AG04449 (cell line): ENCODE measurements at regions not wholly inside any gene's neighbourhood (a gene's known extent, or its start where the extent isn't known, plus 50 kb on each side); places are given as distances from the start of the nearest gene placed in this dataset.

Source experiments
- CTCF ChIA-PET: fragments of 350-600 bp; formaldehyde crosslinking; extraction: SDS; loops from one replicate; lab custom pipeline; 2021; ENCODE audit warnings: antibody characterized with exemption; lab: Yijun Ruan, JAX
- POLR2A ChIA-PET: fragments of 400-600, 350-600 bp; formaldehyde crosslinking; extraction: SDS; loops from one replicate; lab custom pipeline; 2020; ENCODE audit warnings: antibody characterized with exemption, inconsistent platforms; lab: Yijun Ruan, JAX
- DNase-seq: peaks from one replicate; pipeline ENCODE4 v3.0.0-alpha.2; 2010; ENCODE audit warnings: low read depth, low spot score
- H3K4me3 ChIP-seq: 2 replicates; pipeline ENCODE4 v1.5.1; 2011; ENCODE audit warnings: low read depth, mild to moderate bottlenecking, control low read depth, low read length
- TF ChIP-seq, protein P1 (sequence below): IDR thresholded peaks from one replicate; pipeline ENCODE4 v1.5.1; 2011; ENCODE audit warnings: mild to moderate bottlenecking, moderate library complexity, low read length, control low read depth, inconsistent platforms; ENCODE audit not compliant: insufficient read depth; ENCODE audit errors: missing control alignments

DNA sequence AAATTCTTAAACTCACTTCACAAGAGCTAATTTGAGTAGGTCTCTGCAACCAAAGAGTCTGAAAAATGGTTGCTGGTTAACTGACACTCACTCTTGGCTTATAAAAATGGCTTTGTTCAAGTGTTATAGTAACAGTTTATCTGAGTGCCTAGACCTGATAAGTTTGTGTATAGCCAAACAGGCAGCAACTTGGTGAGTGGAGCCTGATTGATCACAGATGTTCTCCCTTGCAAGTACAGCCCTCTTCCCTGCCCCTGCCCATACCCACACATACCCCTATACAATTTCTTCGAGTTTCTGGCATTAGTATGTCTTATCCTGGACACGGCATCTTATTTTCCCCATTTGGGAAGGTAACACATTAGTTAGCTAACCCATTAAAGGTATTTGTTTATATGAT, 149.5 kb downstream of the SLC16A9 start:
- TF ChIP-seq, protein P1, sequence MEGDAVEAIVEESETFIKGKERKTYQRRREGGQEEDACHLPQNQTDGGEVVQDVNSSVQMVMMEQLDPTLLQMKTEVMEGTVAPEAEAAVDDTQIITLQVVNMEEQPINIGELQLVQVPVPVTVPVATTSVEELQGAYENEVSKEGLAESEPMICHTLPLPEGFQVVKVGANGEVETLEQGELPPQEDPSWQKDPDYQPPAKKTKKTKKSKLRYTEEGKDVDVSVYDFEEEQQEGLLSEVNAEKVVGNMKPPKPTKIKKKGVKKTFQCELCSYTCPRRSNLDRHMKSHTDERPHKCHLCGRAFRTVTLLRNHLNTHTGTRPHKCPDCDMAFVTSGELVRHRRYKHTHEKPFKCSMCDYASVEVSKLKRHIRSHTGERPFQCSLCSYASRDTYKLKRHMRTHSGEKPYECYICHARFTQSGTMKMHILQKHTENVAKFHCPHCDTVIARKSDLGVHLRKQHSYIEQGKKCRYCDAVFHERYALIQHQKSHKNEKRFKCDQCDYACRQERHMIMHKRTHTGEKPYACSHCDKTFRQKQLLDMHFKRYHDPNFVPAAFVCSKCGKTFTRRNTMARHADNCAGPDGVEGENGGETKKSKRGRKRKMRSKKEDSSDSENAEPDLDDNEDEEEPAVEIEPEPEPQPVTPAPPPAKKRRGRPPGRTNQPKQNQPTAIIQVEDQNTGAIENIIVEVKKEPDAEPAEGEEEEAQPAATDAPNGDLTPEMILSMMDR, result no peak
- CTCF ChIA-PET, result no interaction called here

DNA sequence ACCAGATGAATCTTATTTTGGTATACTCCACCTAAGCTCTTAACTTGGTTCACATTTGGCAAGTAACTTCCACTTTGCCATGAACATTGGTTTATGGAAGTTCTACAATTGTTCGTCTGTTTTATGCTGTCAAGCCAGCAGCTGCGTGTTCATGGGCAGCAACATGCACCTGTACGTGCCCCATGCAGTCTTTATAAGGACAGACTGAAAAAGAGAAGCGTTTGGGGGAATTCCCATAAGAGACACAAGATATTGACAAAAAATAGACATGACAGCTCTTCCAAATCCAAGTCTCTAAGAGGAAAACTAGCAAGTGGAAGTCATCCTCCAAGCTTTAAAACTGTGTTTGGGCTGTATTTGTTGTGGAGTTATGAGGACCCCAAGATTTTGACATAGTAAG, 151.6 kb downstream of the SLC16A9 start:
- H3K4me3 ChIP-seq, result no peak overlapping the region
- CTCF ChIA-PET, result no interaction called here
- TF ChIP-seq, protein P1, result no peak
- POLR2A ChIA-PET, result interaction anchor here (0.6 kb wide), 1 partner anchor 185 kb away, joined by 6 read pairs; no protein-coding TSS in a partner anchor
- DNase-seq, result no peak

More for the DNA sequence above, 149.5 kb downstream of the SLC16A9 start:
- no peak for DNase-seq
- POLR2A ChIA-PET, result no interaction called here
- no peak overlapping the region for H3K4me3 ChIP-seq

DNA sequence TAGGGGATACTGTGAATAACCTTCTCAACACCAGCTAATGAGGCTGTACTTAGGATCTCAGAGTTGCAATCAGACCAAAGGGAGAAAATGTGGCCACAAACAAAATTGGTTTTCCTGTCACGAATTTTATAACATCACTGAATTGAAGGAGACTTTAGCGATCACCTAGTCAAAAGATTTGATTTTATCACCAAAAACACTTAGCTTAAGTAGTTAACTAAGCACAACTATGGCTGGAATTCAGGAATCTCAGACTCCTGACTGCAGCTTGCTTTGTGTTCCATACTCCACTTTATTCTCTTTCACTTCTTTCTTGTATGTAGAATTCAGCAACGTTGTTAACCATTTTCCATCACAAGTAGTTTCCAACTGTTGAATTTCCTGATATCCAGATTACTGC, 152.0 kb downstream of the SLC16A9 start:
- CTCF ChIA-PET, result no interaction called here
- POLR2A ChIA-PET, result interaction anchor here (0.6 kb wide), 1 partner anchor 185 kb away, joined by 6 read pairs; no protein-coding TSS in a partner anchor
- DNase-seq, result no peak
- TF ChIP-seq, protein P1, result no peak
- H3K4me3 ChIP-seq, result no peak overlapping the region

DNA sequence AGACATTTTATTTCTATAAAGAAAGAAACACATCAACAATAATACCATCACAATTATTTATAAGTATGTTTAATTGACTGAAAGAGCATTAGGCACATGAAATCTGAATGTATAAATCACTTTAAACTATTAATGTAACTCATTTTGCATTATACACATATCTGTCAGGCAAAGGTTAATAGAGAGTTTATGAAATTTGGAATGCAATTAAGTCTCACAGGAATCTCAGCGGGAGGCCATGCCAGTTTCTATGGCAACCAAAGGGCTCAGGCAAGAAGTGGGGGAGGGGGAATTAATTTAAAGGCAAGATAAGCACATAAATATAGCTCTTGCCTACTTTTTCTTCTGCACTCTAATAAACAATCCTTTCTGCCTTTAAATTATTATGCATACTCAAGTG, 152.6 kb downstream of the SLC16A9 start:
- no peak overlapping the region for H3K4me3 ChIP-seq
- TF ChIP-seq, protein P1, result no peak
- no peak for DNase-seq
- POLR2A ChIA-PET, result no interaction called here
- CTCF ChIA-PET, result no interaction called here

DNA sequence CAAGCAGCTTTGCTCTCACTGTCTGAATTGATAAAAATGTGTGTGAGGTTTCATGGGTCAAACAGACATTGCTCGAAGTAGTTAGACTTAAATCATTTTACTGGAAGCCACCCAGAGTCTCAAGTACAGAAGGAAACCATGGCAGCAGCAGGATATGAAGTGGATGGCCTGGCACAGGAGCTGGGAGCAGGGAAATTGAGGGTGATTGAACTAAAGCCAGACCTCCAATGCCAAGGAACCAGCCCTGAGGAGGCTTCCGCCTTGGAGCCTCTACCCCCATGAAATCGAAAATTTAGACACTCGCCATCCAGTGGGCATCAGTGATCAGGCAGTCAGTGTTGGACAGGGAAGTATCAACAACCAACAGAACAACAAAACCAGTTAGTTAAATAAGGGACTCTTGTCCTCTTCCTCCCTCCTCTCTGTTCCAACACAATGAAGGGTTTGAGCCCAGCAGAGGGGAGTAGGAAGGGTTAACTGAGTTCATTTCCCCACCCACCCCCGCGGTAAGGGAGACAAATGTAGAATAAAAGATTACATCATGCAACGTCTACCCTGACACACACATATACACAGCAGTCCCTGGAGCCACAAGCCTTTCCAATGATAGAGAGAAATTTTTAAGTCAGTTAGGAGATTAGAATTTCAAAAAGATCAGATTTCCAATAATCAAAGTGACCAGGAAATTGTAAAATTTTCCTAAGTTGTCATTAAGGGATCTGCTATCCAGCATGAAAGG, 156.3 kb downstream of the SLC16A9 start:
- no peak overlapping the region for H3K4me3 ChIP-seq
- ChIA-PET POLR2A (no interaction called here), CTCF (no interaction called here)
- no peak for DNase-seq
- TF ChIP-seq, protein P1, result no peak

DNA sequence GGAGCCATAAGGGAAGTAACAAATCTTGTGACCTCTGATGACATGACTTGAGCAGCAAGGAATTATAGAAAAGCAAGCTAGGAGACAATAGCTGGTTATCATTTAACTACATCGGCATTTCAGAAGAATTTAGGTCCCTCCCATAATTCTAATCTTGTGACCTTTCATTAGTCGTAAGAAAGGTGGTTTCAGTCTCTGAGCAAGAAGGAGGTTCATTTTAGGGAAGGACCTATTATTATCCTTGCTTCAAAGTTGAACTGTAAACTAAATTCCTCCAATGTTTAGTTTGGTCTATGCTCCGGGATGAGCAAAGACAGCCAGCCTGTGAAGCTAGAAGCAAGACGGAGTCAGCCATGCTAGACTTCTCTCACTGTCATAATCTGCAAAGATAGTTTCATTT, 159.6 kb downstream of the SLC16A9 start:
- POLR2A ChIA-PET, result no interaction called here
- TF ChIP-seq, protein P1, result no peak
- no peak overlapping the region for H3K4me3 ChIP-seq
- CTCF ChIA-PET, result no interaction called here
- no peak for DNase-seq
